HG02678 (cell line): ENCODE measurements at regions not wholly inside any gene's neighbourhood (a gene's known extent, or its start where the extent isn't known, plus 50 kb on each side); places are given as distances from the start of the nearest gene placed in this dataset.

Experiments
- ATAC-seq: cut with Tn5 transposase; IDR thresholded peaks from one replicate; pipeline ENCODE4 v1.9.1; 2021; ENCODE audit warnings: mild to moderate bottlenecking, moderate library complexity; ENCODE audit not compliant: unreplicated experiment

DNA sequence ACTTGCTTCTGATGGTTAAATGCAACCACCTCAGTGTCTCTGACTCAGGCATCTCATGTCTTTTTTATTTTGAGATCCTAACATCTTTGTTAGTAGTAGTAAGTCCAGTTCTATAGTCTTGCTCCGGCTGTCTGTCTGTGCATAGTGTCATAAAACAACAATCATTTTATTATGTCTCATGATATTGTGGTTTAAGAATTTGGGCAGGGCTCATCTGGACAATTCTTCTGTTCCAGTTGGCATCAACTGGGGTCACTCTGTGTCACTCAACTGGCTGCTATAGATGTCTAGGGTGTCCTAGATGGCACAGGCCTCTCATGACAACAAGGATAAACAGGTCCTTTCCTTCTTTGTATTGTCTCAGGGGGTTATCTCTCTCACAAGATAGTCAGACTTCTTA is 299.6 kb upstream of the ZNF521 start:
- no peak for ATAC-seq

DNA sequence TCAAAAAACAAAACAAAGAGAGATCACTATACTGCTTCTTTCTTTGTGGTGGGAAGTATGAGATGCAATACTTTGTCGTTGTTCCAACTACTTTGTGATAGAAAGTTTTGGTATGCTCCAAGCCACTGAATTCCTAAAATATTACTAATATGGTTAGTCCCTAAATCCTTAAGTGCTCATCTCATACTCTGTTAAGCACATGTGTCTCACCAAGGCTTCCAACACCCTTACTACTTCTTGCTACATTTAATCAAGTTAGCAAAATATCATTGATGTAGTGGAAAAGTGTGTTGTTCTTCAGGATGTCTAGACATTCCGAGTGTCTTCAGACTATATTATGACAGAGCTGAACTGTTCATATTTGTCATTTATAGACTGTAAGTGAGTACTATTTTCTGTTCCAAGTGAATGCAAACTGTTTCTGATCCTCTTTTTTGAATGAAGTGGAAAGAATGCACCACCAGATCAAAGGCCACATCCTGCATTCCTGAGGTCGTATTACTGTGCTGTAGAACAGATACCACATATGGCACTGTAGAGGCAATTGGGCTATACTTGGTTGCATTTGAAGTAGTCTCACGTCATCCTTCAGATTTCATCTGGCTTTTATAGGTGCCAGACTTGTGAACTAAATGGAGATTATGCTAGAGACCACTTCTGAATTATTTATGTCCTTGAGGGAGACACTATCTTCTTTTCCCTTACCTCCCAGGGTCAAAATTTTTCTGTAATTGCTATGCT is 298.4 kb upstream of the ZNF521 start:
- ATAC-seq = no peak

DNA sequence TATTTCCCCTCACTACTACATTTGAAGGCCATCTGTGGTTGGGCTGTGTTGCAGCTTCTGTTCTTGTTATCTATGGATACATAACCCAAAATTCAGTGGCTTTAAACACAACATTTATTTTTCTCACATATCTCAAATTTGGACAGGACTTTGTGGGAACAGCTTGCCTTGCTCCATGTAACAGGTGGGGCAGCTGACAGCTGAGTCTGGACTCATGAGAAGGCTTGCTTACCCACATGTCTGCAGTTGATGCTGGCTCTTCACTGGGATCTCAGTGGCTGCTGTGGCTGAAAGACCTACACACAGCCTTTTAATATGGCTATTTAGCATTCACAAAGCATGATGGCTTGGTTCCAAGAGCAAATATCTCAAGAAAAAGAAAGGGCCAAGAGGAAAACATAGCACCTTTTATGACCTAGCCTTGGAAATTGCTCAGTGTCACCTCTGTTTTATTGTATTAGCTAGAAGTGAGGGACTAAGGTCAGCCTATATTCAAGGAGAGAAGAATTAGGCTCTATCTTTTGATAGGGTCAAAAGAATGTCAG is 296.8 kb upstream of the ZNF521 start:
- no peak for ATAC-seq

DNA sequence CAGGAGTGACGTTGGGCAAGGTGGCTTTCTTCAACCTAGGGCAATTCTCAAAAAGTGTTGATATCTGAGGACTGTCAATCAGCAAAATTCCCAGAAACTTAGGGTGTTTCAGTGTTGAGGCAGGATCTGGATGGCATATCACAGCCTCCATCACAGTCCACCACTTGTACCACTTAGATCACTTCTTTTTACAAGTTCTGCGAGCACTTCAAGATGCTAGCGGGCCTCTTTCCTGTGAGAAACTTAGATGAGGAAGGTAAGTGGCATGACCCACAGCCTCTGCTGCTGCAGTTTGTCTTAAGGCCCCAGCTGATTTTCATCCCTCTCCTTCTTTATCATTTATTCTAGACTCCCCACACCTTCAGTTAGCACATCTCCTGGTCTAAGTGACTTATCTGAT is 295.4 kb upstream of the ZNF521 start:
- ATAC-seq = no peak

DNA sequence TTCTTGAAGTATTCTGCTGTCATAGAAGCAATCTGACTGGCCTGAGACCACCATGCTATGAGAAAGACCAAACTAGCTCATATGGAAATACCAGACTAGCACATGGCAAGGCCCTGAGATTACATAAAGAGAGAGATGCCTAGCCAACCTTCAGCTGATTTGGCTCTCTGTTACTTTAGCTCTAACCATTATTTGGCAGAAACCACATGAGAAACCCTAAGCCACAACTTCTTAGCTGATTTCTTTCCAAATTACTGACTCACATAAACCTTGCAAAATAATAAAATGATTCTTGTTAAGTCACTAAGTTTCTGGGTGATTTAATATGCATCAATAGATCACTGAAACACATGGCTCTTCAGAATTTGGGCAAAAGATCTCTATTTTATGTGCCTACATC is 295.0 kb upstream of the ZNF521 start:
- ATAC-seq = no peak

DNA sequence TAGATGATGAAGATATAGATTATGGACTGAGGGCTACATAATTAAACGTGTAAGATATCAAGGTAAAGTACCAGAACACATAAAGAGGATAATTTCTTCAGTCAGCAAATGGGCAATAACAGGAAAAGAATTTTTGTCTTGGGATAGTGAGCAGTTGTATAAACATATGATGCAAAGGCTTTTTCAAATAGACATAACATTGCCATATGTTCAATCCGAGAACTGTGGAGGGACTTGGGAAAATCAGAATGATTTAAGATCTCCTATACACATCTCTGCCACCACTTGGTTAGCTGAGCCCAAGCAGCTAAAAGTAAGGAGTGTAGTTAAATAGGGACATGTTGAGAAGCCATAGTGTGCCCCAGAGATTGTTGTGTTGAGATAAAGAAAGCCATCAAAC is 287.6 kb upstream of the ZNF521 start:
- ATAC-seq = no peak

DNA sequence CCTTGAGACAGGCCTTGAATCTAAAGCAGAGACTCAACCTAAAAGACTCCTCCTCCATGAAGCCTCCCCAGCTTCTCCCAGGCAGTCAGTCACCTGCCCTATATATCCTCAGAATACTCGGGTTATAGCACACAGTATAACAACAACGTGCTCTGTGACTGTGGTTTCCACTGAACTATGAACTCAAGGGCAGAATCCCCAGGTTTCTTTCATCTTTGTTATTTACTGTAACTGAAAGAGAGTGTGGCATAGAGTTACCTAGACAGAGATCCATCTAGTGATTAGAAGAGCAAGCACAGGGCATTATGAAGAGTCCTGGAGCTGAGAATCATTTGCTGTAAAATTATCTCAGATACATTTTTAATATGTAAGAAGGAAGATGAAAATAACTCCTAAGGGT is 281.6 kb upstream of the ZNF521 start:
- ATAC-seq = no peak

DNA sequence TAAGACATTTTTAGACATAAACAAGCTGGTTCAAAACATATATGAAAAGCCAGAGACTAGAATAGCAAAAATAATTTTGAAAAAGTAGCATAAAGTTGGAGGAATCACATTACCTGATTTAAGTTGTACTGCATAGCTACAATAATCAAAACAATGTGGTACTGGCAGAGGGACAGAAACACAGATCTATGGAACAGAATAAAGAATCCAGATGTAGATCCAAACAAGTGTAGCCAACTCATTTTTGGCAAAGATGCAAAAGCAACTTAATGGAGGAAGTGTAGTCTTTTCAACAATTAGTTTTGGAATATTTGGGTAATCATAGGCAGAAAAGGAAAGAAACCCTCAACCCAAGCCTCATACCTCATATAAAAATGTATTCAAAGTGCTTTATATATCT is 278.7 kb upstream of the ZNF521 start:
- ATAC-seq = no peak

DNA sequence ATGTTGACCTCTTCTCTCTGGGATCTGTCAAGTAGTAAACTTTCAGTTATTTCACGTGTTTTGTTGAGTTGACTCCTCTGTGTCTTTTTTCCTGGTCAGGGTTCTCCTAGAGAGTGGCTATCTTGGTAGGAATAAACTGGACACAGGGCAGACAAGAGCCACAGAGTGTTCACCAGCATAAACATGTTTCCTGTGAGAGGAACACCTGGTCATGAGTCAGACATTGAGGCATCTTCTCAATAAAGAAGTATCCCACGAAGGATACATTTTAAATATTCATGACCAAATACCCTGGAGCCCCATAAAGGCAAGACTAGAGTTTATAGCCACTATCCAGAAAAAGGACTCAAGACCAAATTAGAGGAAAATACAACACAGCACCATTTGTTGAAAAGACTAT is 269.7 kb upstream of the ZNF521 start:
- no peak for ATAC-seq

DNA sequence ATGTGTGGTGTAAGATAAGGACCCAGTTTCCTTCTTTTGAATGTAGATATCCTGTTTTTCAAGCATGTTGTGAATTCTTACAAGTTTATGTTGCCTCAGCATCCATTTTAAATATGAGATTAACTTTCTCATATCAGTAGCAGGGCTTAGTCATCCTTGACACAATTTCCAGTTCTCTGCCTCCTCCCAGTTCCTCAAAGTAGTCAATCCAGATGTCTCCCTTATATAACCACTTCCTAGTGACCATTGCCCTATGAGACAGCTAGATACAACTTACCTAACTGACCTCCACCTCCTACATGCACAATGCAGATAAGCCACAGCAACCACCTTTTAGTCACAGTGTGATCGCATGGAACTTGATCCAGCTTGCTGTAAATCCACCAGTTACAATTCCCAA is 269.2 kb upstream of the ZNF521 start:
- ATAC-seq = no peak

DNA sequence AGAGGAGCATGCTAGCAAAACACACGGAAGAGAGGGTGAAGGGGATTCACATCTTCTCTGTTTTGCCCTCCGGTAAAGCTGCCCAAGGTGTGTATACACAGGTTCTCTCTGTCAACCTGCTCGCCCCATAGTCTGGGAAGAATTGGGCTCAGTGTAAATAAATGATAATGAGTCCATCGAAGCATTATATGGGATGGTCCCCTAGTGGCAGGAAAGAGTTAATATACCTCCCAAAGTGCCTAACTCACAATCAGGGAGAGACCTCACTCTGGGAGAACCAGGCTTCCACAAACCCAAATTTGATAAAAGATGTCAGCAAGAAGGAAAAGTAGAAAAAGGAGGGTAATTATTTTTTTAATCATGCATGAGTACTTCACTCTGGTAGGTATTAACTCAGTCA is 262.2 kb upstream of the ZNF521 start:
- no peak for ATAC-seq

DNA sequence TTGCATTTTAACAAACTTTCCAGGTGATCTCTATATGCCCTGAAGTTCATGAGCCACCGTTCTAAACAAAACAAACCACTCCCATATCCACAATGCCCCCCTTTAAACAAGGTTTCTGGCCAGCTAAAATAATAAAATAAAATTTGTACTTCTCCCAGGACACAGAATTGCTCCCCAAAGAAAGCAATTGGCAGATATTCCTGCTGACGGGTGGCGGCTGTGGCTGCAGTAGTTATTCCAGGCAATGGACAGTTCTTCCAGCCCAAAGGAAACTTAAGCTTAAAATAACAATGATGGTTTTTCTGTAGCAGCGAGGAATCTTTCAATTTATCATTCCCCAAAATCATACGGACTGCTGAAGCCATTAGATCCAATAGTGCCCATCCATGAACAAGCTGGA is 260.5 kb upstream of the ZNF521 start:
- no peak for ATAC-seq

DNA sequence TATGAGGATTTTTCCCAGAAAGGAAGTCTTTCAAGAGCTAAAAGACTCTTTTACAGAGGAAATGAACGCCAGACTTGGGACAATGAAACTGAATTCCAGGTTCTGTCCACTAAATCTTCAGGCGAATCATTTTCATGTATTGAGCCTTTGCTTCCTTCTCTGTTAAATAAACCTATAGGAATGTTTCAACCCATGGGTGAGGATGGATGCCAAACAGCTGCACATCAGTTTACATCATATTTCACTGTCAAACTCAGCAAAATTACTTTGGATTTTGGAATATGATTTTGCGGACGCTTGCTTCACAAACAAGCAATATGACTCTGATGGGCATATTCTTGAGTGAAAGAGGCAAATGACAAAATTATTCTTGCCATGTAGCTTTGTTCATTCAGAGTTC is 256.1 kb upstream of the ZNF521 start:
- no peak for ATAC-seq

DNA sequence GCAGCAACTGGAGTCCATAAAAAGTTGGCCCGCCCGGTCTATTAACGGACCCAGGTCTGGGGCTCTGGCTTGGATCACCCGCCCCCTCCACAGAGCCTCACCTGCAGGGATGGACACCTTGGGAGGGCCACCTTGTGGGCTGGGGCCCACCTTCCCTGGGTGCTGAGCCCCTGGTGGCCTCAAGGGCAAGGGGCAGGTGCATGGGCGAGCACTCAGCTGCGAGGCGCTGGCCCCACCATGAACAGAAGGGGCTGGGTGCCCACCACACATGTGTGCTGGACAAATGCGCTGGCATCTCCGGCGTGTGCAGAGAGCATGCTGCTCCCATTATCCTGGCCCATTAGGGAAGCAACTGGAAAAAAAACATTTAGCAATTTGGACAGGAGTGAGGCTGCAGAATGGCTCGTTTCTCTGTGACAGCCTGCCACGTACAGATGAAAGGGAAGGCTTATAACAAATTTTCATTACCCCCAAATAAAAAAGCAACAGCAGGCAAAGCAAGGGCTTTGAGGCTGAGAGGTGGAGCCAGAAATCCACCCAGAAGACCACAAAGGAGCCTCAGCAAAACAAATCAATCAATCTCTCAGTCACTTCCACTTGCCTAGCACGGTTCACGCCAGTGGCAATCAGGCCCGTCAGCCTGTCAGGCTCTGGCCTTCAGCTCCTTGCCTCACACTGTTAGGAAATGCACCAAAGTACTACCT is 253.1 kb upstream of the ZNF521 start:
- no peak for ATAC-seq

DNA sequence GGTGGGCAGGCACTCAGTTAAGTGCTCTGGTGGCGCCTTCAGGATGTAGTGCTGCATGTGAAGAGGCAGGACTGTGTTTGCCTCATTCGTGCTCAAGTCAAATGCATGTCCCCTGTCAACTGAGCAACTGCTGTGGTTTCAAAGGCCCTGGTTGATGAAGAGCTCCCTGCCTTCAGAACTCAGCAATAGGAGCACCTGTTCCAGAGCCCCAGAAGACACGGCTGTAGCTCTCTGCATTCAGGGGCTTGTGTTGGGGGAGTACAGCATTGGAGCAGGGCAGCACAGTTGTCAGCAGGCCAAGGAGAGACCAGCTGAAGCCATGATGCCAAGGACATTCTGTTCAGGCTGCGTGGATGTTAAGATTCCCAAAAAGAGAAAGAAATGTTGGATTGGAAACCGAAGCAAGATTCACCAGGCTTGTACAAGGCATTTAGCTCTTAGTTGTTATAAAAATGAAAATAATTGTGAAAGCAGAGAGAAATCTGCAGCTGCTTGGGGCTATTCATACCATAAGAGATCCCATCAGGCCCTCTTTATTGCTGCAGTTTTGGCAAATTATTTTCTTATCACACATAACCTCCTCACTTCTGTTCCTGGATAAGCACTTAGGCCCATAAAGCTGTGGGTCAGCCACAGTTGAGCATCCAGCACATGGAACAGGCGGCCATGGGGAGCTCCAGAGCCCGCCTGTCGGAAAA is 252.4 kb upstream of the ZNF521 start:
- ATAC-seq = no peak

DNA sequence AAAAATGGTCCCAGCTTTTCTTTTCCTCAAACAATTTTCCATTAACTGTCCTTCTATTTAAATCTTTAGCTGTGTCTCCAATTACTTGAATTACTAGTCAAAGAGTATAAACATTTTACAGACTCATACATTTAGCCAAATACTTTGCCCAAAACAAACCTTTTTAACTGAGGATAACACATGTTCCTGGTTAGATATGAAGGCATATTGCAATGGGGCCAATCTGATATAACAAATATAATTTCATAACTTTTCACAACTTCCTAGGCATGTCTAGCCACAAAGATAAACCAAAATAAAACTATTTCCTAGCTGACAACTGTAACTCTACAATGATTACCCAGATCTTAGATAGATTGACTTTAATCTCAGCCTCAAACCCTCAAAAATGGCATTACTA is 247.5 kb upstream of the ZNF521 start:
- no peak for ATAC-seq

DNA sequence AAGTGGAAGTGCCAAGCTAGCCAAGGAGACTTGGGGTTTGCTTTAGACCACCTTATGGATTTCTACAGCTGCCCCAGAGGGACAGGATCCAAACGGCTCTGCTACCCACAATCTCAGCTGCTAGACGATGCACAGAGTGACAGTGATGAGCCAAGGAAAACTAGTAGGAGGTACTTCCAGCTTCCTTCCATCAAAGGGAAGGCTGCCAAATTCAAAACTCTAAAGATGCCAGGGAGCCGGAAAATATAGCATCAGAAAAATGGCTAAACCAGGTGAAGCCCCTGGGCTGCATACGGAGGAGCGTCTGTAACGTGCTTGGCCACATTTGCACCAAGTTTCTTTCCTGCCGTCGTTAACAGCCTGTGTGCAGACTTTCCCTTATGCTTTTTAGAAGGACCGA is 245.5 kb upstream of the ZNF521 start:
- ATAC-seq = no peak

DNA sequence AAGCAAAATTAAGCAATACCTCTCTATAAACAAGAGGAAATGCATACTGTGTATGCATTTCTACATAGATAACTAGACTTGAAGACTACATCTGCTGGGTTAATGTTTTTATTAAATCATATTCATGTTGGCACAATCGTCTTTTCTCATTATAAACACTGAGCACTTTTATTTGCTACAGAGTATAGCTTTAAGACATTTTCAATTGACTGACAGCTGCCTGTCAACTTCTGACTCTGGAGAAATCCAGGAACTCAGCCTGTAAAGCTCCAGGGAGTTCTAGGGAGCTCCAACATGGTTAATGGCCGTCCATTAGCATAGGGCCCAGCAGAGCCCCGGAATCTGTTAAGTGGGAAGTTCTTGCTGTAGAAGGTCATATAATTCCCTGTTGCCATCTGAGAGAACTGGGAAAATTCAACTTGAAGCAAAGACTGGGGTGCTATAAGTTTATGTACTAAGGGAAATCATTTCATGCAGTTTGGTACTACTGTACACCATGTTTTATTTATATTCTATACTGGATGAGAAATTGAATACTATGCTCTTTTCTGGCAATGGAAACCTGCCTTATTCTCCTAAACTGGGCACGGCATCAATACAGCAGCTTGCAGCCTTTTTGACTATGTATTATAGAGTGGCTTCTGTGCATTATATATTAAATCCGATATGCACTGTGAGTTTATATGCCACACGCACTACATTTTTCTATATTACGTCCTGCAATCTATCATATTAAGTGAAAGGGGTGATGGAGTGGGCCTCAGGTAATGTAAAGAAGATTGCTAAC is 243.5 kb upstream of the ZNF521 start:
- ATAC-seq = no peak

DNA sequence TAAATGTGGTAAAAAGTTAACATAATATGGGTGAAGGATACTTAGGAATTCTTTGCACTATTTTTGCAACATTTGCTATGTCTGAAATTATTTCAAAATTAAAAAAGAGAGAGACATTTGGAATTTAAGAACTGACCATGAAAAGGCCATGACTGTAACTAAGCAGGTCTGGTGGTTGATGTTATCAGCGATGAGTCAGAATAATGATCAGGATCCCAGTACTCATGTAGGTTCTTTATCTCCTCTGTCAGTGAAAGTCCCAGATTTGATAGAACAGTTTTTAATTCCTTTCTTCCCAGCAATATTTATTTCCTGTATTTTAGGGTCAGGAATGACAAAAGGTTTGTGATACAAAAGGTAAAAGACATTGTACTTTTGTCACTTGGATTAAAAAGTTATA is 242.4 kb upstream of the ZNF521 start:
- no peak for ATAC-seq

DNA sequence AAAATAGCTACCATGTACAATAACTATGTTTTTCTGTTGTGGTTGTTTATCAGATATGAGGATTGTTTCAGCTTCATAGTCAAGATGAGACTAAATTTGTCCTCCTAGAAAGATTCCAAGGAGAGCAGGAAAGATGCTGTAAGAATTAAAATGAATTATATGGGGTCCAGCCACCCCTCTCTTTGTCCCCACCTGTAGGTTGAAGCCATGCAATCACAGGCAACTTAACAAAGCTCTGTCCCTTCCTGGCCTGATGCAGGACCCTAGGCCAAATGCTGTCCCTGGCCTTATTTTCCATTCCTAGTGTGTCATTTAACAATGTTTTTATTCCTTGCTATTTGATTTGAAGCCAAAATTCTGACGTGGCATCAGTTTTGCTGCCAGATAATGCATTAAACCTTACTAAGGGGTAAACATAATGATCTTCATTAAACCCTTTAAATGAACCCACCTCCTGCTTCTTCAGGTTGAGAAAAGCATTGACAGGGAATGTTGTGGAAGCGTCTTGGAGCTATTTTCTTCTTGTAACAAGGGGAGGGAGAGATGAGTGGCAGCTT is 240.9 kb upstream of the ZNF521 start:
- ATAC-seq = no peak

DNA sequence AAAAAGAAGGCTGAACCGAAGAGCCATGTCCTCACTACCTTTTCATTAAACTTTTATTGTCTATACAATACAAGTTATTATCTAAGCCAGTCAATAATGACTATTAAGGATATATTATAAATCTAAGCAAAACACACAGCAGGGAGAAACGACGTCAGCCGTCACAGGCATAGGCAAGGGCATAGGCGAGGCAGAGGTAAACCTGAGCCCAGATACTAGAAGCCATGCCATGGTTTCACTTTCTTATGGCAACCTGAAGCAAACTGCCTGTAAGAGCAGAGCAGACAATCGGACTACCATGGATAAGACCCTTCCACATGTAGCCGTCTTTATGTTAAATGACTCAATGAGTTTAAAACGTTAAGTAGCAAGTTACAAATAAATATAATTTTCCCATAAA is 238.5 kb upstream of the ZNF521 start:
- no peak for ATAC-seq
